ENCODE measurements at regions not wholly inside any gene's neighbourhood (a gene's known extent, or its start where the extent isn't known, plus 50 kb on each side); places are given as distances from the start of the nearest gene placed in this dataset.

DNA sequence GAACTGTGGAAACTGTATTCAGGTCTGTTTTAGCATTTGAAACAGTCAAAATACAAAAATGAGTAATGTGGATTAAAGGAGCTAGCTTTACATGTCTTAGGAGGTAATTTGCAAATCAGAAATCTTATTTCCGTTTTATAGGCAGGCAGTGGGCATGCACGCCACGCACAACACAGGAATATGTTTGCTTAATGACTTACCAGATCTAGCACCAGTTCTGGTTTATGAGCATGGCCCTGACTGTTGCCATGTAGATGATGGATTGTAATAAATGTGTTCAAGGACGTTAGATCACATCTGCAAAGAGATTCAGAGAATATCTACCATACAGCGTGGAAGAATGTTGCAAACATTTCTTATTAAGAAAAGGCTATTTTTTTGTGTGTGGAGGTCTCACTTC is 344.5 kb upstream of the NR3C2 start:
- Histone ChIP-seq H3K27me3 (no peaks in the 10 kb centered on the region), H3K36me3 (no peaks in the 10 kb centered on the region), H3K4me1 (ENCODE audit: insufficient read depth) (no peaks in the 10 kb centered on the region), H3K9me3 (no peaks in the 10 kb centered on the region), H3K4me3 (no peak overlapping the region), H3K27ac (no peak overlapping the region)
- 66 to 77% (median 71%) methylated on average over 5 of the region's 5 CpGs for WGBS, 3 donors
- intact Hi-C loops (cut with DNase I), result no loop called here
- DNase-seq, result no peak
- TF ChIP-seq, protein P1, sequence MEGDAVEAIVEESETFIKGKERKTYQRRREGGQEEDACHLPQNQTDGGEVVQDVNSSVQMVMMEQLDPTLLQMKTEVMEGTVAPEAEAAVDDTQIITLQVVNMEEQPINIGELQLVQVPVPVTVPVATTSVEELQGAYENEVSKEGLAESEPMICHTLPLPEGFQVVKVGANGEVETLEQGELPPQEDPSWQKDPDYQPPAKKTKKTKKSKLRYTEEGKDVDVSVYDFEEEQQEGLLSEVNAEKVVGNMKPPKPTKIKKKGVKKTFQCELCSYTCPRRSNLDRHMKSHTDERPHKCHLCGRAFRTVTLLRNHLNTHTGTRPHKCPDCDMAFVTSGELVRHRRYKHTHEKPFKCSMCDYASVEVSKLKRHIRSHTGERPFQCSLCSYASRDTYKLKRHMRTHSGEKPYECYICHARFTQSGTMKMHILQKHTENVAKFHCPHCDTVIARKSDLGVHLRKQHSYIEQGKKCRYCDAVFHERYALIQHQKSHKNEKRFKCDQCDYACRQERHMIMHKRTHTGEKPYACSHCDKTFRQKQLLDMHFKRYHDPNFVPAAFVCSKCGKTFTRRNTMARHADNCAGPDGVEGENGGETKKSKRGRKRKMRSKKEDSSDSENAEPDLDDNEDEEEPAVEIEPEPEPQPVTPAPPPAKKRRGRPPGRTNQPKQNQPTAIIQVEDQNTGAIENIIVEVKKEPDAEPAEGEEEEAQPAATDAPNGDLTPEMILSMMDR (IDR thresholded peaks at IDR 0.05), result no peak
- no peak for TF ChIP-seq EP300 (IDR thresholded peaks at IDR 0.05)
- no peak for TF ChIP-seq POLR2A (IDR thresholded peaks at IDR 0.05)

DNA sequence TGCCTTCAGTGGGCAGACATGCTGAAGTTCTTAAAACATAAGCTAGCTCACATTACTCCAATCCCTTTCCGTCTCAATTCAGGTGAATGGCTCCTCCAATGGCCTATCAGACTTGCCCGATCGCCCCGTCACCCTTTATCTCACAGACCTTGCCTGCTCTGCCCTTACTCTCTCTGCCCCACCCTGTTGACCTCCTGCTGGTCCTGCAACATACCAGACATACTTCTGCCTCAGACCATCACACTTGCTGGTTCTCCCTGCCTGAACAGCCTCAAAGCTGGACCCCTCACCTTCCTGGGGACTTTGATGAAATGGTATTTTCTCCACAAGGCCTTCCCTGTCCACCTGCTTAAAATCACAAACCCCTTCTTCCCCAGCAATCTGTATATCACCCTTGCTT is 340.1 kb upstream of the NR3C2 start:
- H3K4me3 ChIP-seq, result no peak overlapping the region
- no peaks in the 10 kb centered on the region for H3K36me3 ChIP-seq
- no peak overlapping the region for H3K27ac ChIP-seq
- no peaks in the 10 kb centered on the region for H3K4me1 ChIP-seq (ENCODE audit: insufficient read depth)
- intact Hi-C loops (cut with DNase I), result no loop called here
- 82 to 85% (median 82%) methylated on average over 4 of the region's 4 CpGs for WGBS, 3 donors
- no peaks in the 10 kb centered on the region for H3K9me3 ChIP-seq
- no peak for DNase-seq
- no peak for TF ChIP-seq EP300 (IDR thresholded peaks at IDR 0.05)
- TF ChIP-seq POLR2A (IDR thresholded peaks at IDR 0.05), result no peak
- TF ChIP-seq, protein P1 (IDR thresholded peaks at IDR 0.05), result no peak
- no peaks in the 10 kb centered on the region for H3K27me3 ChIP-seq

DNA sequence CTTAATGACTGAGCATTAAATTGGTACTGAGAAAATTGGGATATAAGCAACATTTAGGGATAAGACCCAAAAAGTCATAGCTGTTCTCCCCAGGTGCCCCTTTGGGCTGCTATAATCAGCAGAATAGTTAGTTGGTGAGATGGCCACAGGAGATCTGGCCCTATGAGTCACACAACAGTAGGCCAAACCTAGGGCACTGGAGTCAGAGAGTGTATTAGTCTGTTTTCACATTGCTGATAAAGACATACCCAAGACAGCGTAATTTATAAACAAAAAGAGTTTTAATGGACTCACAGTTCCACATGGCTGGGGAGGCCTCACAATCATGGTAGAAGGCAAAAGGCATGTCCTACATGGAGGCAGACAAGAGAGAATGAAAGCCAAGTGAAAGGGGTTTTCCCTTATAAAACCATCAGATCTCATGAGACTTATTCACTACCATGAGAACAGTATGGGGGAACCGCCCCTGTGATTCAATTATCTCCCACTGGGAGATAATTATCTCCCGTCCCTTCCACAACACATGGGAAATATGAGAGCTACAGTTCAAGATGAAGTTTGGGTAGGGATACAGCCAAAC is 338.3 kb upstream of the NR3C2 start:
- H3K27me3 ChIP-seq, result no peaks in the 10 kb centered on the region
- H3K9me3 ChIP-seq, result no peaks in the 10 kb centered on the region
- no peak overlapping the region for H3K27ac ChIP-seq
- DNase-seq, result no peak
- no peaks in the 10 kb centered on the region for H3K4me1 ChIP-seq (ENCODE audit: insufficient read depth)
- no peak overlapping the region for H3K4me3 ChIP-seq
- WGBS, 3 donors, result 86 to 94% (median 89%) methylated on average over 3 of the region's 3 CpGs
- H3K36me3 ChIP-seq, result no peaks in the 10 kb centered on the region
- TF ChIP-seq, protein P1 (IDR thresholded peaks at IDR 0.05), result no peak
- TF ChIP-seq POLR2A (IDR thresholded peaks at IDR 0.05) (no peak), EP300 (IDR thresholded peaks at IDR 0.05) (no peak)
- intact Hi-C loops (cut with DNase I), result no loop called here

DNA sequence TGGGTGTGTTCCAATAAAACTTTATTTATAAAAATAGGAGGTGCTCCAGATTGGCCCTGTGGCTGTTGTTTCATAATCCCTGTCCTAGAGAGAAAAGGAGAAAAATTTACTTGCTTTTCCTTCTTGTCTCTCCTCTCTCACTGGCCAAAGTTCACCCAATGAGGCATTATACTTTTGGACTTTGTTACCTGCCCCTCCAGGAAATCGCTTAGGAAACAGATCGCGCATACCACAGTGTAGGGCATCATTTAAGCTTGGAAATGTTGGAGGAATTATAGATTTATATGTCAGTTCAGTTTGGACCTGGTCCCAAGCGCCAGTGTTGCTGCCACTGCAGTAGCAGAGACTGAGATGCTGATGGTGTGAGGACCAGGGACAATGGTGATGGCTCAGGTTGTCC is 337.6 kb upstream of the NR3C2 start:
- intact Hi-C loops (cut with DNase I), result no loop called here
- no peak overlapping the region for H3K27ac ChIP-seq
- no peaks in the 10 kb centered on the region for H3K36me3 ChIP-seq
- DNase-seq, result no peak
- no peaks in the 10 kb centered on the region for H3K27me3 ChIP-seq
- H3K9me3 ChIP-seq, result no peaks in the 10 kb centered on the region
- H3K4me1 ChIP-seq (ENCODE audit: insufficient read depth), result no peaks in the 10 kb centered on the region
- 94 to 98% (median 97%) methylated on average over 4 of the region's 4 CpGs for WGBS, 3 donors
- TF ChIP-seq, protein P1 (IDR thresholded peaks at IDR 0.05), result no peak
- no peak overlapping the region for H3K4me3 ChIP-seq
